Mammary epithelial cell (primary cell): ENCODE measurements at regions not wholly inside any gene's neighbourhood (a gene's known extent, or its start where the extent isn't known, plus 50 kb on each side); places are given as distances from the start of the nearest gene placed in this dataset.

Experiments
- CTCF ChIP-seq, 2 donors: IDR thresholded peaks in 1 of 2; conservative IDR thresholded peaks in 1 of 2; 2 replicates each; pipeline ENCODE4 v1.5.1; 2011 to 2012; ENCODE audit warnings: inconsistent platforms in 2 of 2, low read length in 2 of 2, mild to moderate bottlenecking in 2 of 2, control low read depth in 1 of 2, low read depth in 1 of 2; ENCODE audit not compliant: insufficient read depth in 1 of 2; ENCODE audit errors: extremely low read depth in 1 of 2
- EZH2 ChIP-seq: IDR thresholded peaks from 2 replicates; pipeline ENCODE4 v1.6.1; 2012; ENCODE audit warnings: low read length, inconsistent platforms, borderline replicate concordance

- TF ChIP-seq CTCF (conservative IDR thresholded peaks at IDR 0.05 in 1 of 2, IDR thresholded peaks at IDR 0.05 in 1 of 2; ENCODE audit: extremely low read depth in 1 of 2, insufficient read depth in 1 of 2, low read depth in 1 of 2, low read length in 2 of 2) (no peak), EZH2 (no peak)
Measured at GRCh38 chr12:28681980-28682379, 467.1 kb upstream of the FAR2 start.
